Astrocyte (in vitro differentiated cells and primary cell): ENCODE measurements at regions not wholly inside any gene's neighbourhood (a gene's known extent, or its start where the extent isn't known, plus 50 kb on each side); places are given as distances from the start of the nearest gene placed in this dataset.

Experiments used
- DNase-seq: peaks from one replicate; pipeline ENCODE4 v3.0.0-alpha.2; 2010; ENCODE audit warnings: low read depth
- FAIRE-seq: peaks from 2 replicates; lab custom pipeline; 2011; peaks lifted over from hg19 to GRCh38; lab: Jason Lieb, UNC
- H2AFZ ChIP-seq: 2 replicates; pipeline ENCODE4 v1.6.0; 2012; ENCODE audit warnings: low read depth, low read length, inconsistent platforms
- H3K27ac ChIP-seq: 2 replicates; pipeline ENCODE4 v1.5.1; 2011; ENCODE audit warnings: low read depth, low read length, inconsistent platforms
- H3K27me3 ChIP-seq: 2 replicates; pipeline ENCODE4 v1.6.0; 2011; ENCODE audit warnings: low read length, inconsistent platforms; ENCODE audit not compliant: insufficient read depth
- H3K36me3 ChIP-seq: 2 replicates; pipeline ENCODE4 v1.5.1; 2011; ENCODE audit warnings: low read length, inconsistent platforms; ENCODE audit not compliant: insufficient read depth
- H3K4me1 ChIP-seq: 2 replicates; pipeline ENCODE4 v1.5.1; 2011; ENCODE audit warnings: low read length, inconsistent platforms; ENCODE audit not compliant: insufficient read depth
- H3K4me2 ChIP-seq: 2 replicates; pipeline ENCODE4 v1.6.0; 2012; ENCODE audit warnings: low read length, inconsistent platforms
- H3K4me3 ChIP-seq: 2 replicates; pipeline ENCODE4 v1.5.1; 2011; ENCODE audit warnings: low read depth, mild to moderate bottlenecking, low read length, inconsistent platforms; ENCODE audit not compliant: insufficient read depth
- H3K79me2 ChIP-seq: 2 replicates; pipeline ENCODE4 v1.6.0; 2012; ENCODE audit warnings: mild to moderate bottlenecking, low read length, inconsistent platforms; ENCODE audit not compliant: insufficient read depth
- H3K9ac ChIP-seq: 2 replicates; pipeline ENCODE4 v1.6.0; 2012; ENCODE audit warnings: mild to moderate bottlenecking, low read length, inconsistent platforms
- H3K9me3 ChIP-seq: 2 replicates; pipeline ENCODE4 v1.5.1; 2012; ENCODE audit warnings: low read depth, mild to moderate bottlenecking, low read length, inconsistent platforms; ENCODE audit not compliant: insufficient read depth
- H4K20me1 ChIP-seq: 2 replicates; pipeline ENCODE4 v1.6.0; 2012; ENCODE audit warnings: low read length, inconsistent platforms; ENCODE audit not compliant: insufficient read depth
- H3K27ac Mint-ChIP-seq: one replicate; pipeline ENCODE4 v1.8.0; 2021; ENCODE audit warnings: mild to moderate bottlenecking, mixed read lengths; ENCODE audit not compliant: unreplicated experiment
- H3K27me3 Mint-ChIP-seq: one replicate; pipeline ENCODE4 v1.8.0; 2021; ENCODE audit warnings: low read depth, mixed read lengths; ENCODE audit not compliant: unreplicated experiment
- H3K36me3 Mint-ChIP-seq: one replicate; pipeline ENCODE4 v1.8.0; 2021; ENCODE audit warnings: low read depth, mixed read lengths; ENCODE audit not compliant: unreplicated experiment
- H3K4me1 Mint-ChIP-seq: one replicate; pipeline ENCODE4 v1.8.0; 2021; ENCODE audit warnings: low read depth, mixed read lengths; ENCODE audit not compliant: unreplicated experiment
- H3K4me3 Mint-ChIP-seq: one replicate; pipeline ENCODE4 v1.8.0; 2021; ENCODE audit warnings: mild to moderate bottlenecking, moderate library complexity, mixed read lengths; ENCODE audit not compliant: unreplicated experiment
- H3K9me3 Mint-ChIP-seq: one replicate; pipeline ENCODE4 v1.8.0; 2021; ENCODE audit warnings: mild to moderate bottlenecking, mixed read lengths; ENCODE audit not compliant: unreplicated experiment
- EZH2 ChIP-seq: IDR thresholded peaks from 2 replicates; pipeline ENCODE4 v1.6.1; 2012; ENCODE audit warnings: mild to moderate bottlenecking, low read length, inconsistent platforms; ENCODE audit not compliant: insufficient read depth
- TF ChIP-seq, protein P1 (sequence below): IDR thresholded peaks from 2 replicates; pipeline ENCODE4 v1.5.1; 2011; ENCODE audit warnings: low read depth, mild to moderate bottlenecking, inconsistent platforms, low read length, moderate library complexity; ENCODE audit not compliant: insufficient read depth

DNA sequence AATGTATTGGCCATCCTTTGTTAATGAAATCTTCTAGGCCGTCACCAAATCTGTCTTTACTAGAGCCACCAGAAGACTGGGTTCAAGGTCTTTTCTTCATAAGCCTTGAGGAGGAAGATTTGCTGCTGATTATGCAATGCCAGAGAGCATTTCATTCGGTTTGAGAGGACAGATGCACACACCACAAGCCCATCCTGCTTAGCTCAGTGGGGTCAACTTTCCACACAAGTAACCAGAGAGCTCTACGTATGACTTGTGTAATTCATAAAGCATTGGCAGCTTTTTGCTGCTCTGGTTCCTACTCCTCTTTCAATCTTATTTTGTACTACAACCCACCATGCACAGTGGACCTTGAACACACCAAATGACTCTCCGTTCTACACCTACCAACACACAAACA is 106.9 kb downstream of the OSR1 start:
- no peak overlapping the region for H3K27ac Mint-ChIP-seq
- no peak overlapping the region for H3K4me3 Mint-ChIP-seq
- H3K4me1 Mint-ChIP-seq: peaks cover 11% of the 10 kb centered on the region
- peak; percentile 6 for DNase-seq
- no peaks in the 10 kb centered on the region for H3K27me3 Mint-ChIP-seq
- Histone ChIP-seq H3K79me2 (no peaks in the 10 kb centered on the region), H2AFZ (no peak overlapping the region), H3K9me3 (no peaks in the 10 kb centered on the region), H3K9ac (no peak overlapping the region), H3K27me3 (no peaks in the 10 kb centered on the region), H3K36me3 (no peaks in the 10 kb centered on the region), H3K4me2 (no peak overlapping the region), H3K27ac (no peak overlapping the region), H3K4me3 (no peak overlapping the region), H4K20me1 (no peaks in the 10 kb centered on the region), H3K4me1 (peaks cover 10% of the 10 kb centered on the region)
- TF ChIP-seq, protein P1, sequence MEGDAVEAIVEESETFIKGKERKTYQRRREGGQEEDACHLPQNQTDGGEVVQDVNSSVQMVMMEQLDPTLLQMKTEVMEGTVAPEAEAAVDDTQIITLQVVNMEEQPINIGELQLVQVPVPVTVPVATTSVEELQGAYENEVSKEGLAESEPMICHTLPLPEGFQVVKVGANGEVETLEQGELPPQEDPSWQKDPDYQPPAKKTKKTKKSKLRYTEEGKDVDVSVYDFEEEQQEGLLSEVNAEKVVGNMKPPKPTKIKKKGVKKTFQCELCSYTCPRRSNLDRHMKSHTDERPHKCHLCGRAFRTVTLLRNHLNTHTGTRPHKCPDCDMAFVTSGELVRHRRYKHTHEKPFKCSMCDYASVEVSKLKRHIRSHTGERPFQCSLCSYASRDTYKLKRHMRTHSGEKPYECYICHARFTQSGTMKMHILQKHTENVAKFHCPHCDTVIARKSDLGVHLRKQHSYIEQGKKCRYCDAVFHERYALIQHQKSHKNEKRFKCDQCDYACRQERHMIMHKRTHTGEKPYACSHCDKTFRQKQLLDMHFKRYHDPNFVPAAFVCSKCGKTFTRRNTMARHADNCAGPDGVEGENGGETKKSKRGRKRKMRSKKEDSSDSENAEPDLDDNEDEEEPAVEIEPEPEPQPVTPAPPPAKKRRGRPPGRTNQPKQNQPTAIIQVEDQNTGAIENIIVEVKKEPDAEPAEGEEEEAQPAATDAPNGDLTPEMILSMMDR: no peak
- no peak for FAIRE-seq
- H3K9me3 Mint-ChIP-seq: peaks cover 5% of the 10 kb centered on the region
- H3K36me3 Mint-ChIP-seq: no peaks in the 10 kb centered on the region

DNA sequence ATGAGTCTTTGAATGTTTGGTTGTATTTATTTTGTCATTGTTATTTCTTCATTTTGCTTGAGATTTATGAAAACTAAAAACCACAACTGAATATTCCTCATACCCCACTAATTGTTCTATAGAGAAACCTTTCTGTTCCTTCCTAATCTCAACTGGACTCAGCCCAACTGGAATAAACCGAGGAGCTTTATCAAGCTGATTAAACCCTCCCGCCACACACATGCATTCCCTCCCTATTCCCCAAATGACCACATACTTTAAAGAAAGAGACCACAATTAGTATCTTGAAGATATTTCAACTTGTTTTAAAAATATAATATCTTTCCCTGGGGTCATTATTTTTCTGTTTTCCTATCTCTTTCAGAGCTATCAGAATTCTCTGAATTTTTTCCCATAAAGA is 107.5 kb downstream of the OSR1 start:
- Histone ChIP-seq H3K36me3 (no peaks in the 10 kb centered on the region), H3K4me1 (peaks cover 5% of the 10 kb centered on the region), H3K9me3 (no peaks in the 10 kb centered on the region), H3K4me3 (no peak overlapping the region), H3K27ac (no peak overlapping the region), H3K4me2 (no peak overlapping the region), H3K79me2 (no peaks in the 10 kb centered on the region), H3K9ac (no peak overlapping the region), H2AFZ (no peak overlapping the region), H3K27me3 (no peaks in the 10 kb centered on the region), H4K20me1 (no peaks in the 10 kb centered on the region)
- FAIRE-seq: no peak
- peak; percentile 33 for DNase-seq
- Mint-ChIP-seq H3K4me1 (peaks cover 5% of the 10 kb centered on the region), H3K4me3 (no peak overlapping the region), H3K36me3 (no peaks in the 10 kb centered on the region), H3K27me3 (peaks cover 3% of the 10 kb centered on the region), H3K27ac (no peak overlapping the region), H3K9me3 (peaks cover 5% of the 10 kb centered on the region)
- TF ChIP-seq, protein P1: no peak
- TF ChIP-seq EZH2: no peak

- Mint-ChIP-seq H3K27ac (no peak overlapping the region), H3K36me3 (no peaks in the 10 kb centered on the region), H3K4me1 (no peaks in the 10 kb centered on the region), H3K4me3 (no peak overlapping the region), H3K27me3 (peaks cover 3% of the 10 kb centered on the region), H3K9me3 (no peaks in the 10 kb centered on the region)
- Histone ChIP-seq H3K36me3 (no peaks in the 10 kb centered on the region), H3K9ac (no peak overlapping the region), H3K4me2 (no peak overlapping the region), H3K27me3 (no peaks in the 10 kb centered on the region), H3K9me3 (no peaks in the 10 kb centered on the region), H3K79me2 (no peaks in the 10 kb centered on the region), H3K27ac (no peak overlapping the region), H3K4me1 (no peaks in the 10 kb centered on the region), H2AFZ (no peak overlapping the region), H4K20me1 (no peaks in the 10 kb centered on the region), H3K4me3 (no peak overlapping the region)
- FAIRE-seq (no peak), DNase-seq (no peak)
- no peak for TF ChIP-seq EZH2
- TF ChIP-seq, protein P1: no peak
Measured at GRCh38 chr2:19247186-19247585, 111.2 kb downstream of the OSR1 start.
